H1 (cell line): ENCODE measurements at regions not wholly inside any gene's neighbourhood (a gene's known extent, or its start where the extent isn't known, plus 50 kb on each side); places are given as distances from the start of the nearest gene placed in this dataset.

ENCODE experiments used
- CTCF ChIA-PET: fragments of 300-600 bp; sonication (Branson Sonifier 250); formaldehyde crosslinking; loops from one replicate; lab custom pipeline; 2021; ENCODE audit not compliant: partially characterized antibody; lab: Charles Lee
- POLR2A ChIA-PET: fragments of 300-600 bp; sonication (Branson Sonifier 250); formaldehyde crosslinking; loops from one replicate; lab custom pipeline; 2021; ENCODE audit warnings: inconsistent platforms; ENCODE audit not compliant: partially characterized antibody; lab: Charles Lee
- DNase-seq, 2 experiments: peaks; one replicate each; pipeline versions ENCODE4 v3.0.0 to v3.0.0-alpha.2; 2010 to 2022; ENCODE audit warnings: low spot score in 2 of 2, low read depth in 1 of 2, mixed read lengths in 1 of 2
- FAIRE-seq: peaks from 2 replicates; lab custom pipeline; 2011; peaks lifted over from hg19 to GRCh38; lab: Jason Lieb, UNC
- H2AFZ ChIP-seq: 2 replicates; pipeline ENCODE4 v1.8.1; 2012; ENCODE audit warnings: low read length, inconsistent platforms
- H2AK5ac ChIP-seq: 2 replicates; pipeline ENCODE4 v1.6.1; 2013; ENCODE audit warnings: low read depth, low read length
- H2BK120ac ChIP-seq: replicated peaks from 2 replicates; pipeline ENCODE3; 2013; ENCODE audit warnings: low read depth, low read length, inconsistent platforms
- H2BK12ac ChIP-seq: 2 replicates; pipeline ENCODE4 v1.6.1; 2013; ENCODE audit warnings: low read depth, low read length
- H2BK15ac ChIP-seq: 2 replicates; pipeline ENCODE4 v1.6.1; 2013; ENCODE audit warnings: low read length
- H2BK20ac ChIP-seq: 2 replicates; pipeline ENCODE4 v1.6.1; 2013; ENCODE audit warnings: low read length
- H2BK5ac ChIP-seq: 2 replicates; pipeline ENCODE4 v1.6.1; 2013; ENCODE audit warnings: low read depth, low read length
- H3K14ac ChIP-seq: 2 replicates; pipeline ENCODE4 v1.6.1; 2013; ENCODE audit warnings: inconsistent platforms; ENCODE audit not compliant: insufficient read length
- H3K18ac ChIP-seq: 2 replicates; pipeline ENCODE4 v1.6.1; 2013; ENCODE audit warnings: low read length; ENCODE audit errors: extremely low read depth
- H3K23ac ChIP-seq: 2 replicates; pipeline ENCODE4 v1.6.1; 2013; ENCODE audit warnings: inconsistent platforms; ENCODE audit not compliant: insufficient read length
- H3K23me2 ChIP-seq: 2 replicates; pipeline ENCODE4 v1.6.1; 2013; ENCODE audit warnings: low read depth, low read length
- H3K27ac ChIP-seq: 2 replicates; pipeline ENCODE4 v1.6.1; 2011; ENCODE audit warnings: low read depth, low read length, inconsistent platforms
- H3K27me3 ChIP-seq, 4 experiments: replicated peaks in 1 of 4; 1 replicate in 1 of 4; 2 replicates in 3 of 4; pipeline versions ENCODE4 v1.6.1 to v1.8.1; 2011 to 2013; ENCODE audit warnings: low read length in 3 of 4, mild to moderate bottlenecking in 3 of 4, inconsistent platforms in 2 of 4, mixed read lengths in 2 of 4, moderate library complexity in 1 of 4; ENCODE audit not compliant: control insufficient read depth in 3 of 4, insufficient read depth in 3 of 4; ENCODE audit errors: extremely low read depth in 1 of 4
- H3K36me3 ChIP-seq, 4 experiments: 2 replicates each; pipeline versions ENCODE4 v1.6.1 to v1.8.1; 2011 to 2013; ENCODE audit warnings: mild to moderate bottlenecking in 4 of 4, low read length in 3 of 4, moderate library complexity in 2 of 4, control low read depth in 1 of 4, inconsistent platforms in 1 of 4; ENCODE audit not compliant: insufficient read depth in 4 of 4, control insufficient read depth in 2 of 4
- H3K4ac ChIP-seq: replicated peaks from 2 replicates; pipeline ENCODE3; 2013; ENCODE audit warnings: low read length, low read depth, mixed read lengths, inconsistent platforms; ENCODE audit not compliant: insufficient read length
- H3K4me1 ChIP-seq, 4 experiments: replicated peaks in 1 of 4; 1 replicate in 1 of 4; 2 replicates in 3 of 4; pipeline versions ENCODE4 v1.6.1 to v1.8.1; 2011 to 2013; ENCODE audit warnings: low read length in 3 of 4, inconsistent platforms in 2 of 4, mixed read lengths in 1 of 4; ENCODE audit not compliant: insufficient read depth in 4 of 4, control insufficient read depth in 3 of 4
- H3K4me2 ChIP-seq, 2 experiments: 2 replicates each; pipeline versions ENCODE4 v1.6.1 to v1.8.1; 2011 to 2013; ENCODE audit warnings: low read depth in 2 of 2, low read length in 2 of 2, control low read depth in 1 of 2, inconsistent platforms in 1 of 2, mild to moderate bottlenecking in 1 of 2; ENCODE audit not compliant: insufficient read depth in 1 of 2
- H3K4me3 ChIP-seq, 4 experiments: fragments of 200-600, 300-600 bp in 1 of 4; sonication (generic), shearing (Covaris generic), sonication (Bioruptor Twin) in 1 of 4; 2 replicates each; pipeline versions ENCODE4 v1.5.1 to v1.8.1; 2011 to 2016; ENCODE audit warnings: low read length in 4 of 4, low read depth in 3 of 4, control low read depth in 2 of 4, inconsistent platforms in 2 of 4, mild to moderate bottlenecking in 2 of 4, mixed read lengths in 1 of 4, moderate library complexity in 1 of 4; ENCODE audit not compliant: insufficient read depth in 2 of 4; ENCODE audit errors: extremely low read depth in 1 of 4
- H3K56ac ChIP-seq: replicated peaks from 2 replicates; pipeline ENCODE3; 2013; ENCODE audit warnings: low read depth, mild to moderate bottlenecking, mixed read lengths, low read length, inconsistent platforms; ENCODE audit not compliant: insufficient read length
- H3K79me1 ChIP-seq: 2 replicates; pipeline ENCODE4 v1.6.1; 2013; ENCODE audit warnings: low read depth, low read length, control low read depth
- H3K79me2 ChIP-seq, 2 experiments: 2 replicates each; pipeline versions ENCODE4 v1.6.1 to v1.8.1; 2012 to 2013; ENCODE audit warnings: low read length in 2 of 2, mild to moderate bottlenecking in 2 of 2, inconsistent platforms in 1 of 2; ENCODE audit not compliant: insufficient read depth in 2 of 2, control insufficient read depth in 1 of 2
- H3K9ac ChIP-seq, 4 experiments: replicated peaks in 1 of 4; 1 replicate in 1 of 4; 2 replicates in 3 of 4; pipeline versions ENCODE4 v1.6.1 to v1.8.1; 2011 to 2013; ENCODE audit warnings: low read depth in 3 of 4, low read length in 3 of 4, control low read depth in 2 of 4, mild to moderate bottlenecking in 2 of 4, moderate library complexity in 2 of 4, inconsistent platforms in 1 of 4; ENCODE audit errors: extremely low read depth in 1 of 4
- H3K9me3 ChIP-seq, 2 experiments: 2 replicates each; pipeline versions ENCODE4 v1.6.1 to v1.8.1; 2012 to 2013; ENCODE audit warnings: mild to moderate bottlenecking in 2 of 2, moderate library complexity in 2 of 2, control low read depth in 1 of 2, inconsistent platforms in 1 of 2, low read depth in 1 of 2, low read length in 1 of 2, mixed read lengths in 1 of 2; ENCODE audit not compliant: insufficient read depth in 2 of 2
- H4K20me1 ChIP-seq, 2 experiments: replicated peaks in 1 of 2; 2 replicates each; pipeline versions ENCODE3 to v1.8.1; 2011 to 2013; ENCODE audit warnings: inconsistent platforms in 2 of 2, low read length in 2 of 2, mild to moderate bottlenecking in 1 of 2; ENCODE audit not compliant: insufficient read depth in 2 of 2, control insufficient read depth in 1 of 2
- H4K5ac ChIP-seq: 2 replicates; pipeline ENCODE4 v1.6.1; 2013; ENCODE audit warnings: low read length, low read depth, mixed read lengths, inconsistent platforms; ENCODE audit not compliant: insufficient read length
- H4K8ac ChIP-seq: 2 replicates; pipeline ENCODE4 v1.8.0; 2013; ENCODE audit warnings: mild to moderate bottlenecking, moderate library complexity, low read length, inconsistent platforms; ENCODE audit not compliant: insufficient read depth; ENCODE audit errors: extremely low read depth
- H4K91ac ChIP-seq: replicated peaks from 2 replicates; pipeline ENCODE3; 2013; ENCODE audit warnings: low read length, mixed read lengths, inconsistent platforms; ENCODE audit not compliant: insufficient read length
- ASH2L ChIP-seq: fragments of 200-600, 300-600 bp; sonication (generic); IDR thresholded peaks from one replicate; pipeline ENCODE4 v1.7.1; 2017; ENCODE audit warnings: low read length
- BACH1 ChIP-seq: IDR thresholded peaks from 2 replicates; pipeline ENCODE4 v1.6.1; 2012; ENCODE audit warnings: low read length, improper control_type of control experiment
- CTBP2 ChIP-seq: IDR thresholded peaks from 2 replicates; pipeline ENCODE4 v1.7.0; 2011; ENCODE audit warnings: borderline replicate concordance, mild to moderate bottlenecking, moderate library complexity, mixed read lengths, low read length; ENCODE audit not compliant: insufficient read depth, insufficient read length
- EGR1 ChIP-seq: IDR thresholded peaks from 2 replicates; pipeline ENCODE4 v1.6.1; 2011; ENCODE audit warnings: low read depth, low read length, borderline replicate concordance
- EZH2 ChIP-seq: fragments of 200-600 bp; sonication (generic); IDR thresholded peaks from 2 replicates; pipeline ENCODE4 v1.7.1; 2012; ENCODE audit warnings: low read depth, mild to moderate bottlenecking, moderate library complexity, low read length, inconsistent platforms; ENCODE audit not compliant: severe bottlenecking
- GTF2F1 ChIP-seq: IDR thresholded peaks from 2 replicates; pipeline ENCODE4 v1.6.1; 2012; ENCODE audit warnings: low read depth, low read length, improper control_type of control experiment, borderline replicate concordance
- JUN ChIP-seq: IDR thresholded peaks from 2 replicates; pipeline ENCODE4 v1.6.1; 2011; ENCODE audit warnings: low read depth, mild to moderate bottlenecking, improper control_type of control experiment, low read length
- RXRA ChIP-seq: IDR thresholded peaks from 2 replicates; pipeline ENCODE4 v1.6.1; 2011; ENCODE audit warnings: low read depth, mild to moderate bottlenecking, low read length, moderate library complexity; ENCODE audit not compliant: insufficient read depth
- SAP30 ChIP-seq: fragments of 300-600 bp; sonication (generic); IDR thresholded peaks from 2 replicates; pipeline ENCODE4 v1.7.1; 2012; ENCODE audit warnings: low read length, moderate library complexity, mild to moderate bottlenecking, inconsistent platforms; ENCODE audit not compliant: insufficient read depth, insufficient replicate concordance
- SP1 ChIP-seq: IDR thresholded peaks from 2 replicates; pipeline ENCODE4 v1.6.1; 2011; ENCODE audit warnings: low read depth, low read length
- SRF ChIP-seq: IDR thresholded peaks from 2 replicates; pipeline ENCODE4 v1.6.1; 2011; ENCODE audit warnings: mild to moderate bottlenecking, low read depth, low read length, moderate library complexity
- TAF1 ChIP-seq: IDR thresholded peaks from 2 replicates; pipeline ENCODE4 v1.6.1; 2011; ENCODE audit warnings: mild to moderate bottlenecking, low read depth, low read length
- TBP ChIP-seq: IDR thresholded peaks from 2 replicates; pipeline ENCODE4 v1.6.1; 2011; ENCODE audit warnings: low read depth, low read length, improper control_type of control experiment
- WGBS, 2 experiments: shearing (Covaris generic) in 1 of 2; methylation state at CpG; one replicate each; pipeline versions ENCODE4 v1.1.6 to v1.1.7; 2013 to 2015; ENCODE audit warnings: low lambda C conversion rate in 2 of 2, mixed read lengths in 2 of 2, inconsistent platforms in 1 of 2, low coverage in 1 of 2, missing lambda C conversion rate in 1 of 2; ENCODE audit not compliant: insufficient replicate concordance in 2 of 2, insufficient coverage in 1 of 2, insufficient read length in 1 of 2; ENCODE audit errors: extremely low coverage in 1 of 2, missing lambda C conversion rate in 1 of 2; 5-methylcytosine and 5-hydroxymethylcytosine counted together
- TF ChIP-seq, protein P1 (sequence below): IDR thresholded peaks from 2 replicates; pipeline ENCODE4 v1.6.1; 2011; ENCODE audit warnings: low read depth, mild to moderate bottlenecking, low read length; ENCODE audit not compliant: insufficient read depth

DNA sequence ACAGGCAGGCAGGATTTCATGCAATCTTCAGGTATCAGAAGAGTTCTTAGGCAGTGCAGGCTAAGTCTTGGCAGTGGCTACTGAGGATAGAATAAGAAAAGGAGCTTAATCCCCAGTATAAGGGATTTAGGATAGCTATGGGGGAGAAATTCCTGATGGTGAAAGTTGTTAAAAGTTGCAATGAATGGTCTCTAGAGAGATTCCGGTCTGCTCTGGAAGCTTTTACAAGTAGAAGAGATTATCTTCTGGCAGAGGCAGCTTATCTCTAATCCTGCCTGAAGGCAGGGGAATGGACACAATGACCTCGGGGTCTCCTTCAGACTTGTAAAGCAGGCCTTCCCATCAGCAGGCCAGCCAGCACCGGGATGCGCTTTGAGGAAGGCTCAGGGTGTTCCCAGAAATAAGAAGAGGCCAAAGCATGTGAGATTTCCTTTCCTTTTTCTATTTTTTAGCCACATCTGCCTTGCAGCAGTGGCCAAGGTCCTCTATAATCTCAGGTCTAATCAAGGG lies 253.9 kb upstream of the KLHL29 start:
- Histone ChIP-seq H3K79me2 (no peaks in the 10 kb centered on the region), H3K18ac (no peak overlapping the region), H2BK120ac (no peak overlapping the region), H3K14ac (no peak overlapping the region), H3K56ac (no peak overlapping the region), H2BK5ac (no peak overlapping the region), H3K4ac (no peak overlapping the region), H3K4me1 (0 out of 7 replicates have a peak, but pooled peaks cover 0 to 2% (median 2%) of the 10 kb centered on the region in 4 experiments), H3K9me3 (peaks cover 0 to 6% of the 10 kb centered on the region in 2 experiments; a peak in 1 of 4 replicates), H4K5ac (no peak overlapping the region), H3K36me3 (no peaks in the 10 kb centered on the region), H3K9ac (no peak overlapping the region), H2BK20ac (no peak overlapping the region), H2BK12ac (no peak overlapping the region), H3K23ac (no peak overlapping the region), H3K27ac (no peak overlapping the region), H3K4me3 (no peak overlapping the region), H2AK5ac (no peak overlapping the region), H3K79me1 (no peaks in the 10 kb centered on the region), H4K8ac (no peak overlapping the region), H3K23me2 (no peaks in the 10 kb centered on the region), H3K27me3 (no peaks in the 10 kb centered on the region), H2BK15ac (no peak overlapping the region), H3K4me2 (no peak overlapping the region), H2AFZ (no peak overlapping the region), H4K91ac (no peak overlapping the region), H4K20me1 (no peaks in the 10 kb centered on the region)
- no peak for DNase-seq
- ChIA-PET POLR2A (no interaction called here), CTCF (interaction anchor here (1.1 to 1.5 kb wide), 5 partner anchors 10 to 220 kb away, joined by 3 to 4 read pairs (median 3); no protein-coding TSS in a partner anchor)
- 92% methylated on average over 4 of the region's 4 CpGs; no CpG with 5 or more reads in 1 of the 2 experiments for WGBS, 2 experiments
- FAIRE-seq: no peak
- no peak for TF ChIP-seq TBP
- TF ChIP-seq ASH2L: no peak
- TF ChIP-seq TAF1: no peak
- no peak for TF ChIP-seq SRF
- no peak for TF ChIP-seq JUN
- TF ChIP-seq EZH2: no peak
- TF ChIP-seq GTF2F1: no peak
- no peak for TF ChIP-seq CTBP2
- no peak for TF ChIP-seq RXRA
- no peak for TF ChIP-seq BACH1
- no peak for TF ChIP-seq EGR1
- no peak for TF ChIP-seq SAP30
- TF ChIP-seq SP1: no peak
- TF ChIP-seq, protein P1, sequence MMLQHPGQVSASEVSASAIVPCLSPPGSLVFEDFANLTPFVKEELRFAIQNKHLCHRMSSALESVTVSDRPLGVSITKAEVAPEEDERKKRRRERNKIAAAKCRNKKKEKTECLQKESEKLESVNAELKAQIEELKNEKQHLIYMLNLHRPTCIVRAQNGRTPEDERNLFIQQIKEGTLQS: no peak
